ENCODE measurements at regions not wholly inside any gene's neighbourhood (a gene's known extent, or its start where the extent isn't known, plus 50 kb on each side); places are given as distances from the start of the nearest gene placed in this dataset.

DNA sequence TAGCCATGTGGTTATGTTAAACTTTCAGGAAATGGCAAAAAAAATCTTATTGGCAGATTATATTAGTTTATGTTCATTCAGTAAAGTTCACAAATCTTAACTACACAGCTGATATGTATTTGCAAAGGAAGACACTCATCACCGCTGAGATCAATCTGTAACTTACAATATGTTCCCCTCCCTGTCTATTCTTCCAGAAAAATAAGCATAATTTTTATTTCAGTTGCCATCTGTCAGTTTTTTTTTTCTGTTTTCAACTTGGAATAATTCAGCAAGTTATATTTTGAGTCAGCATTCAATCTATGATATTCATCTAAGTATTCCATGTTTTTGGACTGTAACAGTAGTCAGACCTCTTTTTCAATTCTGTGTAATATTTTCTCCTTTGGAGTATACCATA, 1019.9 kb upstream of the PTPRD start:
- no peak for TF ChIP-seq CTCF (IDR thresholded peaks at IDR 0.05; ENCODE audit: low read length)
- no peak for TF ChIP-seq EZH2phosphoT487 (IDR thresholded peaks at IDR 0.05; ENCODE audit: low read length)

All from MM.1S (cell line).